GM12875 (cell line): ENCODE measurements at regions not wholly inside any gene's neighbourhood (a gene's known extent, or its start where the extent isn't known, plus 50 kb on each side); places are given as distances from the start of the nearest gene placed in this dataset.

ENCODE experiments used
- H3K4me3 ChIP-seq: one replicate; pipeline ENCODE4 v1.5.1; 2011; ENCODE audit warnings: low read depth, low read length, control low read depth
- TF ChIP-seq, protein P1 (sequence below): IDR thresholded peaks from 2 replicates; pipeline ENCODE4 v1.5.1; 2011; ENCODE audit warnings: low read depth, mild to moderate bottlenecking, control low read depth, inconsistent platforms, low read length, moderate library complexity, borderline replicate concordance; ENCODE audit not compliant: insufficient read depth

DNA sequence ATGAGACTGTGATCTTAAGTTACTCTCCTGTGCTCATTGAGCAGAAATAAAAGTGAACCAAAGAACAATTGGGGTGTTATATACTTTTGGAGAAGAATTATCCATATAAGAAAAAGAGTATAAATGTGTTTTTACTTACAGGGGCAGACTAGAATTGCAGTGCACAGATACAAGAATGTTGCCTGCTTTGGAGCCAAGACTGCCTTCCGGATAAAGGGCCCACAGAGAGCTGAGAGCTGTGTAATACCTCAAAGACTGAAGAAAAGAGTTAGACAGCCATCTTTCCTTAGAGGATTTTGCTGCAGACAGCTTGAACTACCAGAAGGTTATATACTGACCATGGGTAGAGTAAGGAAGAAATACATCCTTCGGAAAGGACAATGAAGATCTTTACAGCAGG lies 1235.5 kb upstream of the CITED2 start:
- H3K4me3 ChIP-seq = no peak overlapping the region
- TF ChIP-seq, protein P1, sequence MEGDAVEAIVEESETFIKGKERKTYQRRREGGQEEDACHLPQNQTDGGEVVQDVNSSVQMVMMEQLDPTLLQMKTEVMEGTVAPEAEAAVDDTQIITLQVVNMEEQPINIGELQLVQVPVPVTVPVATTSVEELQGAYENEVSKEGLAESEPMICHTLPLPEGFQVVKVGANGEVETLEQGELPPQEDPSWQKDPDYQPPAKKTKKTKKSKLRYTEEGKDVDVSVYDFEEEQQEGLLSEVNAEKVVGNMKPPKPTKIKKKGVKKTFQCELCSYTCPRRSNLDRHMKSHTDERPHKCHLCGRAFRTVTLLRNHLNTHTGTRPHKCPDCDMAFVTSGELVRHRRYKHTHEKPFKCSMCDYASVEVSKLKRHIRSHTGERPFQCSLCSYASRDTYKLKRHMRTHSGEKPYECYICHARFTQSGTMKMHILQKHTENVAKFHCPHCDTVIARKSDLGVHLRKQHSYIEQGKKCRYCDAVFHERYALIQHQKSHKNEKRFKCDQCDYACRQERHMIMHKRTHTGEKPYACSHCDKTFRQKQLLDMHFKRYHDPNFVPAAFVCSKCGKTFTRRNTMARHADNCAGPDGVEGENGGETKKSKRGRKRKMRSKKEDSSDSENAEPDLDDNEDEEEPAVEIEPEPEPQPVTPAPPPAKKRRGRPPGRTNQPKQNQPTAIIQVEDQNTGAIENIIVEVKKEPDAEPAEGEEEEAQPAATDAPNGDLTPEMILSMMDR = no peak

DNA sequence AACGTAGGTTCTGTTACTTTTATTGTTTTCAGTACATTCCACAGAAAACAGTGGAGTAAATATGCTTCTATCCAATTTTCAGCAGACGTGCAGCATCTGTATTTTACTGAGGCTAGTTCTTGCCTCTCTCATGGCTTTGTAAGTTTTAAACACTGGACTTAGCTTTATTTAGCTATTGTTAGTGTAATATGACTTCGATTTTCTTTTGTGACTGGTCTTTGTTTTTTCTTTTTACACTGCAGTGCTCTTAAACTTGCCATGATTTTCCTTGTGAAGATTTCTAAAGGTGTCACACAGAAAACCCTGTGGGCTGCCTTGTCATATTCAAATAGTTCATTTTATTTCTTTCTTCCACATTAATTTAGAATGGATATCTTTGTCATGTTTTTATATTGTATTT lies 1234.9 kb upstream of the CITED2 start:
- H3K4me3 ChIP-seq = no peak overlapping the region
- TF ChIP-seq, protein P1 = no peak

DNA sequence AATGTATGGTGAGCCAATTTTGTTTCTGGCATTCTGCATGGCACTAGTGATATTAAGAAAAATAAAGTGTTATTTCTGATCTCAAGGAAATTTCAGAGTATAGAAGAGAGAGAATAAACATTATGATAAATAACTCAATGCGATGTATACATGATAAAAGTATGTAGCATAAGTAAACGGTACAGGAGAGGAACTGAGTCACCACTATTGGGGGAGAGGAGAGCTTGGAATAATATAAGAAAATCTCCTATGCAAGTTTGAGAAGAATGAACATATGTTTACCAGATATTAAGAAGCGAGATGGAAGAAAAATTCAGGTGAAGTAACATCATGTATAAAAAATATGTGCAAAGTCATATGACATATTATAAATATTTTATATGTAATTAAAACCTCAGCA lies 1230.3 kb upstream of the CITED2 start:
- TF ChIP-seq, protein P1 = no peak
- H3K4me3 ChIP-seq = no peak overlapping the region

DNA sequence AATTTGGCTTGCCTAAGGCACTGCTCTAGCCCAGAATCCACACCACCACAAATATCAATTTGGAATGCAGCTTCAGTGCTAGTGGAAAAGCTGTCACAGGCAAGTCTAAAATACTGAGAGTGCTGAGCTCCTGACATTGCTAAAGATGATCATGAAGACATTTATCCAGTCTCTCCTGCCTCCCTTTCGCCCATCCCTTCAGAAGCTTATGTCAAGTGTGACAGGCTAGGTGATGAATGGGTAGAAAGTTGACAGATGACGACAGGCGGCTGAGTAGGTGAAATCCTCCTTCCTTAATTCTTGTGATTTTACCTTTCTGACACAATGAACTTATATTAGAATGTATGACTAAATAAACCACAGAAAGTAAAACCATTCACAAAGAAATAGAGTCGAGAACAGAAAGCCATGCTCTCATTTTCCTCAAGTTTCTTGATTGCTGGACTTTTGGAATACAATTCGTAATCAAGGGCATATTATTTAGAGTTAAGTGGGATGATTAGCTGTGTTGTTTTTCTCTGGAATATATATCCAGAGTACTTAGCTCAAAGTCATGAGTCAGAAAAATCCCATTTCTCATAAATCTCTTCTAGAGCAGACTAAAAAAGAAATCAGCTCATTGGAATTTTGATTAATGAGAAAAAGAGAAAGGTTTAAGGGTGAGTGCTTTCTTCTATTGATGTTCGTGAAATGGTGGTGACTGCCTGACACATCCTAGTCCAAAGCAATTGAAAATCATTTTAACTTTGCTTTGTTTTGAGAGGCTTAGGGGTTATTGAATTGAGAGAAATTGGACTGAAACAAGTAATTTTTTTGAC lies 1228.2 kb upstream of the CITED2 start:
- TF ChIP-seq, protein P1 = no peak
- no peak overlapping the region for H3K4me3 ChIP-seq

DNA sequence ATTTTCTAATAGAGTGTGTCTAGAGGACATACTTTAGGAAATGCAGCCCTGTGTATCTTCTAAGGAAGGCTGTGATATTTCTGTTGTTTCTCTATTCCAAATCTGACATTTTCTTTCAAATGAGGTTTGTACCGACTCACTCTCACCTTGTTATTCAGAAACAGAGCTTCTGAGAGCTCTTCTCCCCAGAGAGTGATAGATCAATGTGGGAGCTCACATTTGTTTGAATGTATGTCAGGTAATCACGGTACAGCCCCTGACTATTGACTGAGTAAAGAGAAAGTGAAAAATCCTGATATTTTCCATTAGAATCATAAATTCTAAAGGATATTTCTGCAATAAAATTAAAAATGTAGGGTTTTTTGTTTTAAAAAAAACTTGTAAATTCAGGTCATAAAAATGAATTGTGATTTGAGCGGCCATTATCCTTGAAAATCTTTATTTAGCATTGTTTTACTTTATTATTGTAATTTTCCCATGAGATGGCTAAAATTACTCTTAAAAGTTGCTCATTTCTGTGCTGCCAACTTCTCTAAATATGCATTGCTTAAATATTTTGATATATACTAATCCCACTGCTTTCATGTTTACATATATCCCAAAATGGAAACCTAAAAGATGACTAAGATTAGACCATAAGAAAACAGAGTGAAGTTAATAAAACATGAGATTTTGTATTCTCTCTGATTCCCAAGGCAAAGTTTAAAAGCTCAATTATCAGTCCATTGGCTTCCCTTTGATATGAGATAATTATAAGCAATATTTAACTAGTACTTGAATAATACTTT lies 1226.8 kb upstream of the CITED2 start:
- no peak overlapping the region for H3K4me3 ChIP-seq
- TF ChIP-seq, protein P1 = no peak

DNA sequence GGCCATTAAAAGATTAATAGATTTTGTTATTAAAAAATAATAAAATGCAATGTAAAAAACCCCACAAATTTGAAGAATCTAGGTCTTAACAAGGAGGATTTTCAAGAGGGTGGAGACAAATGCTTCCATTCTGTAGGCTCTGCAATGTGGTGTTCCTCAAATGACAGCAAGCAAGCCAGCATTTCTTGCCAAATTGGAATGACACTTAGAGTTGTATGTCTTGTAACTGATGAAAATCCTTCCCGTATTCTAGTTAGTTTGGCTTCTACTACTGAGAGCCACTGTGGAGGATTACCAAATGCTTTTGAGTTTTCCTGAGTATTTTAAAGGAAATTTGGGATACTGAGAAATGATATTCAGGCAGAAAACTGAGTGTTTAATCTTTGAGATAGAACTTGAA lies 1225.5 kb upstream of the CITED2 start:
- no peak overlapping the region for H3K4me3 ChIP-seq
- TF ChIP-seq, protein P1 = no peak
